DOHH2 (cell line): ENCODE measurements at regions not wholly inside any gene's neighbourhood (a gene's known extent, or its start where the extent isn't known, plus 50 kb on each side); places are given as distances from the start of the nearest gene placed in this dataset.

Experiments
- H3F3A ChIP-seq: fragments of 200-600 bp; sonication (generic), shearing (Covaris generic); 2 replicates; pipeline ENCODE4 v1.6.0; 2016; ENCODE audit warnings: antibody characterized with exemption, mild to moderate bottlenecking; ENCODE audit not compliant: control insufficient read depth, insufficient read depth
- H3K27ac ChIP-seq: fragments of 200-600 bp; sonication (generic); 2 replicates; pipeline ENCODE4 v1.5.1; 2014; ENCODE audit warnings: low read depth, mild to moderate bottlenecking, low read length, moderate library complexity
- H3K27me3 ChIP-seq: fragments of 200-600 bp; sonication (generic); 2 replicates; pipeline ENCODE4 v1.6.1; 2014; ENCODE audit warnings: mild to moderate bottlenecking, low read length, mixed read lengths; ENCODE audit not compliant: control insufficient read depth
- H3K36me3 ChIP-seq: fragments of 200-600 bp; sonication (generic); 2 replicates; pipeline ENCODE4 v1.6.1; 2014; ENCODE audit warnings: mild to moderate bottlenecking, low read length, moderate library complexity, mixed read lengths; ENCODE audit not compliant: control insufficient read depth
- H3K4me1 ChIP-seq: fragments of 200-600 bp; sonication (generic); 2 replicates; pipeline ENCODE4 v1.6.1; 2014; ENCODE audit warnings: mild to moderate bottlenecking, low read length, mixed read lengths; ENCODE audit not compliant: control insufficient read depth
- H3K4me2 ChIP-seq: fragments of 200-600 bp; sonication (generic); 2 replicates; pipeline ENCODE4 v1.6.0; 2014; ENCODE audit warnings: mild to moderate bottlenecking, low read length, moderate library complexity
- H3K4me3 ChIP-seq: fragments of 200-600 bp; sonication (generic); 2 replicates; pipeline ENCODE4 v1.5.1; 2014; ENCODE audit warnings: mild to moderate bottlenecking, low read length, mixed read lengths
- H3K79me2 ChIP-seq: fragments of 200-600 bp; sonication (generic); 2 replicates; pipeline ENCODE4 v1.6.1; 2014; ENCODE audit warnings: mild to moderate bottlenecking, low read length, mixed read lengths; ENCODE audit not compliant: control insufficient read depth
- H3K9me2 ChIP-seq: fragments of 200-600 bp; sonication (generic); replicated peaks from 2 replicates; pipeline ENCODE4 v1.6.1; 2014; ENCODE audit warnings: mild to moderate bottlenecking, low read length, mixed read lengths; ENCODE audit not compliant: control insufficient read depth
- H3K9me3 ChIP-seq: fragments of 200-600 bp; sonication (generic); 2 replicates; pipeline ENCODE4 v1.6.1; 2014; ENCODE audit warnings: antibody characterized with exemption, low read length, mixed read lengths; ENCODE audit not compliant: control insufficient read depth, insufficient read depth
- H4K20me1 ChIP-seq: fragments of 200-600 bp; sonication (generic); 2 replicates; pipeline ENCODE4 v1.6.0; 2014; ENCODE audit warnings: low read depth, mild to moderate bottlenecking, antibody characterized with exemption, low read length, moderate library complexity; ENCODE audit not compliant: control insufficient read depth, insufficient read depth
- CTCF ChIP-seq: fragments of 200-600 bp; sonication (generic); IDR thresholded peaks from one replicate; pipeline ENCODE4 v1.5.1; 2014; ENCODE audit warnings: antibody characterized with exemption, mild to moderate bottlenecking, low read depth, low read length; ENCODE audit not compliant: poor library complexity, severe bottlenecking
- EZH2phosphoT487 ChIP-seq: fragments of 200-600 bp; sonication (generic); IDR thresholded peaks from 2 replicates; pipeline ENCODE4 v1.6.1; 2017; ENCODE audit warnings: borderline replicate concordance, mild to moderate bottlenecking, antibody characterized with exemption, low read length, moderate library complexity, mixed read lengths

GRCh38 chr18:43774497-43774896 is 497.2 kb upstream of the SYT4 start:
- no peaks in the 10 kb centered on the region for H3K27me3 ChIP-seq
- H3K9me2 ChIP-seq, result no peaks in the 10 kb centered on the region
- no peak for TF ChIP-seq EZH2phosphoT487
- TF ChIP-seq CTCF, result no peak
- no peaks in the 10 kb centered on the region for H3K4me1 ChIP-seq
- H3K79me2 ChIP-seq, result no peaks in the 10 kb centered on the region
- H3F3A ChIP-seq, result no peaks in the 10 kb centered on the region
- H3K4me2 ChIP-seq, result no peak overlapping the region
- H3K27ac ChIP-seq, result no peak overlapping the region
- no peaks in the 10 kb centered on the region for H3K36me3 ChIP-seq
- no peak overlapping the region for H3K4me3 ChIP-seq
- H4K20me1 ChIP-seq, result no peaks in the 10 kb centered on the region
- H3K9me3 ChIP-seq, result no peaks in the 10 kb centered on the region

GRCh38 chr18:43775591-43775990 is 498.3 kb upstream of the SYT4 start:
- no peaks in the 10 kb centered on the region for H3K9me2 ChIP-seq
- H3K27me3 ChIP-seq, result no peaks in the 10 kb centered on the region
- H3K4me3 ChIP-seq, result no peak overlapping the region
- H4K20me1 ChIP-seq, result no peaks in the 10 kb centered on the region
- no peaks in the 10 kb centered on the region for H3K79me2 ChIP-seq
- H3K36me3 ChIP-seq, result no peaks in the 10 kb centered on the region
- H3K27ac ChIP-seq, result no peak overlapping the region
- H3K9me3 ChIP-seq, result no peaks in the 10 kb centered on the region
- H3K4me2 ChIP-seq, result no peak overlapping the region
- no peaks in the 10 kb centered on the region for H3F3A ChIP-seq
- TF ChIP-seq EZH2phosphoT487, result no peak
- TF ChIP-seq CTCF, result no peak
- H3K4me1 ChIP-seq, result no peaks in the 10 kb centered on the region

- H3F3A ChIP-seq, result no peaks in the 10 kb centered on the region
- no peak overlapping the region for H3K27ac ChIP-seq
- no peak overlapping the region for H3K4me2 ChIP-seq
- no peaks in the 10 kb centered on the region for H3K27me3 ChIP-seq
- no peaks in the 10 kb centered on the region for H3K79me2 ChIP-seq
- no peak overlapping the region for H3K4me3 ChIP-seq
- H3K4me1 ChIP-seq, result no peaks in the 10 kb centered on the region
- H3K9me3 ChIP-seq, result no peaks in the 10 kb centered on the region
- TF ChIP-seq EZH2phosphoT487, result no peak
- TF ChIP-seq CTCF, result no peak
- H3K36me3 ChIP-seq, result no peaks in the 10 kb centered on the region
- no peaks in the 10 kb centered on the region for H4K20me1 ChIP-seq
- no peaks in the 10 kb centered on the region for H3K9me2 ChIP-seq
Measured at GRCh38 chr18:43776997-43777396, 499.7 kb upstream of the SYT4 start.
